ENCODE measurements at regions not wholly inside any gene's neighbourhood (a gene's known extent, or its start where the extent isn't known, plus 50 kb on each side); places are given as distances from the start of the nearest gene placed in this dataset.

- no peak for DNase-seq (ENCODE audit: low read depth in 2 of 2)
These were observed 633.6 kb downstream of the BNC2 start for GRCh38 chr9:16236882-16237281.

GRCh38 chr9:16238623-16239138, 631.8 kb downstream of the BNC2 start:
- no peak for DNase-seq (ENCODE audit: low read depth in 2 of 2)

- DNase-seq (ENCODE audit: low read depth in 2 of 2), result no peak
These were observed 629.2 kb downstream of the BNC2 start for GRCh38 chr9:16241231-16241630.

- DNase-seq (ENCODE audit: low read depth in 2 of 2), result no peak
These were observed 626.7 kb downstream of the BNC2 start for GRCh38 chr9:16243798-16244197.

GRCh38 chr9:16245756-16246440, 624.6 kb downstream of the BNC2 start:
- no peak for DNase-seq (ENCODE audit: low read depth in 2 of 2)

- no peak for DNase-seq (ENCODE audit: low read depth in 2 of 2)
These were observed 623.7 kb downstream of the BNC2 start for GRCh38 chr9:16246785-16247184.

- DNase-seq (ENCODE audit: low read depth in 2 of 2), result no peak
These were observed 623.1 kb downstream of the BNC2 start for GRCh38 chr9:16247188-16247875.

- DNase-seq (ENCODE audit: low read depth in 2 of 2), result no peak
These were observed 621.6 kb downstream of the BNC2 start for GRCh38 chr9:16248822-16249221.

- no peak for DNase-seq (ENCODE audit: low read depth in 2 of 2)
These were observed 617.9 kb downstream of the BNC2 start for GRCh38 chr9:16252616-16253015.

- no peak for DNase-seq (ENCODE audit: low read depth in 2 of 2)
These were observed 615.8 kb downstream of the BNC2 start for GRCh38 chr9:16254674-16255073.

- no peak for DNase-seq (ENCODE audit: low read depth in 2 of 2)
These were observed 615.3 kb downstream of the BNC2 start for GRCh38 chr9:16255217-16255616.

GRCh38 chr9:16257604-16258003, 612.9 kb downstream of the BNC2 start:
- DNase-seq (ENCODE audit: low read depth in 2 of 2), result no peak

GRCh38 chr9:16258191-16258590, 612.3 kb downstream of the BNC2 start:
- no peak for DNase-seq (ENCODE audit: low read depth in 2 of 2)

- DNase-seq (ENCODE audit: low read depth in 2 of 2), result no peak
These were observed 611.8 kb downstream of the BNC2 start for GRCh38 chr9:16258708-16259107.

GRCh38 chr9:16262477-16263261, 607.8 kb downstream of the BNC2 start:
- DNase-seq (ENCODE audit: low read depth in 2 of 2), result no peak

GRCh38 chr9:16265688-16266087, 604.8 kb downstream of the BNC2 start:
- no peak for DNase-seq (ENCODE audit: low read depth in 2 of 2)

- no peak for DNase-seq (ENCODE audit: low read depth in 2 of 2)
These were observed 603.7 kb downstream of the BNC2 start for GRCh38 chr9:16266648-16267276.

GRCh38 chr9:16267281-16268066, 603.0 kb downstream of the BNC2 start:
- no peak for DNase-seq (ENCODE audit: low read depth in 2 of 2)

- no peak for DNase-seq (ENCODE audit: low read depth in 2 of 2)
These were observed 602.2 kb downstream of the BNC2 start for GRCh38 chr9:16268067-16268881.

GRCh38 chr9:16271967-16272366, 598.5 kb downstream of the BNC2 start:
- DNase-seq (ENCODE audit: low read depth in 2 of 2), result no peak

All from stimulated activated CD4-positive, alpha-beta T cell treated with anti-CD3 and anti-CD28 coated beads, Interleukin-1b, Interleukin-23, amount 100 ng/mL, for 4 hours (primary cell).